Astrocyte (in vitro differentiated cells and primary cell): ENCODE measurements at regions not wholly inside any gene's neighbourhood (a gene's known extent, or its start where the extent isn't known, plus 50 kb on each side); places are given as distances from the start of the nearest gene placed in this dataset.

ENCODE experiments used
- DNase-seq: peaks from one replicate; pipeline ENCODE4 v3.0.0-alpha.2; 2010; ENCODE audit warnings: low read depth
- FAIRE-seq: peaks from 2 replicates; lab custom pipeline; 2011; peaks lifted over from hg19 to GRCh38; lab: Jason Lieb, UNC
- H2AFZ ChIP-seq: 2 replicates; pipeline ENCODE4 v1.6.0; 2012; ENCODE audit warnings: low read depth, low read length, inconsistent platforms
- H3K27ac ChIP-seq: 2 replicates; pipeline ENCODE4 v1.5.1; 2011; ENCODE audit warnings: low read depth, low read length, inconsistent platforms
- H3K27me3 ChIP-seq: 2 replicates; pipeline ENCODE4 v1.6.0; 2011; ENCODE audit warnings: low read length, inconsistent platforms; ENCODE audit not compliant: insufficient read depth
- H3K36me3 ChIP-seq: 2 replicates; pipeline ENCODE4 v1.5.1; 2011; ENCODE audit warnings: low read length, inconsistent platforms; ENCODE audit not compliant: insufficient read depth
- H3K4me1 ChIP-seq: 2 replicates; pipeline ENCODE4 v1.5.1; 2011; ENCODE audit warnings: low read length, inconsistent platforms; ENCODE audit not compliant: insufficient read depth
- H3K4me2 ChIP-seq: 2 replicates; pipeline ENCODE4 v1.6.0; 2012; ENCODE audit warnings: low read length, inconsistent platforms
- H3K4me3 ChIP-seq: 2 replicates; pipeline ENCODE4 v1.5.1; 2011; ENCODE audit warnings: low read depth, mild to moderate bottlenecking, low read length, inconsistent platforms; ENCODE audit not compliant: insufficient read depth
- H3K79me2 ChIP-seq: 2 replicates; pipeline ENCODE4 v1.6.0; 2012; ENCODE audit warnings: mild to moderate bottlenecking, low read length, inconsistent platforms; ENCODE audit not compliant: insufficient read depth
- H3K9ac ChIP-seq: 2 replicates; pipeline ENCODE4 v1.6.0; 2012; ENCODE audit warnings: mild to moderate bottlenecking, low read length, inconsistent platforms
- H3K9me3 ChIP-seq: 2 replicates; pipeline ENCODE4 v1.5.1; 2012; ENCODE audit warnings: low read depth, mild to moderate bottlenecking, low read length, inconsistent platforms; ENCODE audit not compliant: insufficient read depth
- H4K20me1 ChIP-seq: 2 replicates; pipeline ENCODE4 v1.6.0; 2012; ENCODE audit warnings: low read length, inconsistent platforms; ENCODE audit not compliant: insufficient read depth
- H3K27ac Mint-ChIP-seq: one replicate; pipeline ENCODE4 v1.8.0; 2021; ENCODE audit warnings: mild to moderate bottlenecking, mixed read lengths; ENCODE audit not compliant: unreplicated experiment
- H3K27me3 Mint-ChIP-seq: one replicate; pipeline ENCODE4 v1.8.0; 2021; ENCODE audit warnings: low read depth, mixed read lengths; ENCODE audit not compliant: unreplicated experiment
- H3K36me3 Mint-ChIP-seq: one replicate; pipeline ENCODE4 v1.8.0; 2021; ENCODE audit warnings: low read depth, mixed read lengths; ENCODE audit not compliant: unreplicated experiment
- H3K4me1 Mint-ChIP-seq: one replicate; pipeline ENCODE4 v1.8.0; 2021; ENCODE audit warnings: low read depth, mixed read lengths; ENCODE audit not compliant: unreplicated experiment
- H3K4me3 Mint-ChIP-seq: one replicate; pipeline ENCODE4 v1.8.0; 2021; ENCODE audit warnings: mild to moderate bottlenecking, moderate library complexity, mixed read lengths; ENCODE audit not compliant: unreplicated experiment
- H3K9me3 Mint-ChIP-seq: one replicate; pipeline ENCODE4 v1.8.0; 2021; ENCODE audit warnings: mild to moderate bottlenecking, mixed read lengths; ENCODE audit not compliant: unreplicated experiment
- EZH2 ChIP-seq: IDR thresholded peaks from 2 replicates; pipeline ENCODE4 v1.6.1; 2012; ENCODE audit warnings: mild to moderate bottlenecking, low read length, inconsistent platforms; ENCODE audit not compliant: insufficient read depth
- TF ChIP-seq, protein P1 (sequence below): IDR thresholded peaks from 2 replicates; pipeline ENCODE4 v1.5.1; 2011; ENCODE audit warnings: low read depth, mild to moderate bottlenecking, inconsistent platforms, low read length, moderate library complexity; ENCODE audit not compliant: insufficient read depth

DNA sequence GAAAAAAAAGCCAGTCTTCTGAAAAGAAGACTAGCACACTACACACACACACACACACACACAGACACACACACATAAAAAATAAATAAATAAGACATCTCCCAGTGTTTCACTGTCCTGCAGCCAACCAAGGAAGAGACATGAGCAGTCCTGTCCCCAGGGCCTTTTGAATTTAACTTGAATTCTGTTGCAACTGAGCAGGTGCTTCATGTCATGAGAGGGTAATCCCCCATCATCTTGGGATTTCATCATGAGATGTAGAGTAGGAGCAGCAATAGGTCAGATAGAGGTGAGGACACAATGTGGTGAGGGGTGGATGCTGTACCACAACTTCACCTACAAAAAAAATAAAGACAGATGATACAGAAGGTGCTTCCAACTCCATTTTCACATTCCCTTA, 682.2 kb upstream of the TSPY4 start:
- Mint-ChIP-seq H3K4me1 (no peaks in the 10 kb centered on the region), H3K4me3 (no peak overlapping the region), H3K36me3 (no peaks in the 10 kb centered on the region), H3K27me3 (no peaks in the 10 kb centered on the region), H3K27ac (no peak overlapping the region), H3K9me3 (no peaks in the 10 kb centered on the region)
- DNase-seq (no peak), FAIRE-seq (no peak)
- no peaks in the 10 kb centered on the region for H4K20me1 ChIP-seq
- H3K79me2 ChIP-seq = no peaks in the 10 kb centered on the region
- H3K36me3 ChIP-seq = no peaks in the 10 kb centered on the region
- no peak overlapping the region for H2AFZ ChIP-seq
- no peak overlapping the region for H3K27ac ChIP-seq
- no peak overlapping the region for H3K9ac ChIP-seq
- no peaks in the 10 kb centered on the region for H3K4me1 ChIP-seq
- H3K4me2 ChIP-seq = no peak overlapping the region
- TF ChIP-seq, protein P1, sequence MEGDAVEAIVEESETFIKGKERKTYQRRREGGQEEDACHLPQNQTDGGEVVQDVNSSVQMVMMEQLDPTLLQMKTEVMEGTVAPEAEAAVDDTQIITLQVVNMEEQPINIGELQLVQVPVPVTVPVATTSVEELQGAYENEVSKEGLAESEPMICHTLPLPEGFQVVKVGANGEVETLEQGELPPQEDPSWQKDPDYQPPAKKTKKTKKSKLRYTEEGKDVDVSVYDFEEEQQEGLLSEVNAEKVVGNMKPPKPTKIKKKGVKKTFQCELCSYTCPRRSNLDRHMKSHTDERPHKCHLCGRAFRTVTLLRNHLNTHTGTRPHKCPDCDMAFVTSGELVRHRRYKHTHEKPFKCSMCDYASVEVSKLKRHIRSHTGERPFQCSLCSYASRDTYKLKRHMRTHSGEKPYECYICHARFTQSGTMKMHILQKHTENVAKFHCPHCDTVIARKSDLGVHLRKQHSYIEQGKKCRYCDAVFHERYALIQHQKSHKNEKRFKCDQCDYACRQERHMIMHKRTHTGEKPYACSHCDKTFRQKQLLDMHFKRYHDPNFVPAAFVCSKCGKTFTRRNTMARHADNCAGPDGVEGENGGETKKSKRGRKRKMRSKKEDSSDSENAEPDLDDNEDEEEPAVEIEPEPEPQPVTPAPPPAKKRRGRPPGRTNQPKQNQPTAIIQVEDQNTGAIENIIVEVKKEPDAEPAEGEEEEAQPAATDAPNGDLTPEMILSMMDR = no peak
- no peak for TF ChIP-seq EZH2
- no peak overlapping the region for H3K4me3 ChIP-seq
- H3K27me3 ChIP-seq = no peaks in the 10 kb centered on the region
- H3K9me3 ChIP-seq = no peaks in the 10 kb centered on the region

DNA sequence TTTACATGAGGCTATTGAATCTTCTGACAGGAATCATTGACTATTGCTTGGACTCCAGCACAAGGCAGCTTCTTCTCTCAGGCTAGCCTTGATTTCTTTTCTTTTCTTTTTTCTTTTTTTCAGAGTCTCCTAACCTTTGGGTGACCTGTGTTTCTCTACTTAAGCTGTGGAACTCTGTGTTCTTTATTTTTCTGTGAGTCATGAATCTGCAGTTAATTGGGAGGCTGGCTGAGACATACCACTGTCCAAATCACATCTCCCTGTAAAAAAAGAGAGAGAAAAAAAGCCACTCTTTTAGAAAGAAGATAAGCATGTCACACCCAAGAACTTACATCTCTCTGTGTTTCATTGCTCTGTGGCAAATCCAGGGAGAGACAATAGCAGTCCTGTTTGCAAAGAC, 681.2 kb upstream of the TSPY4 start:
- Histone ChIP-seq H3K4me3 (no peak overlapping the region), H3K36me3 (no peaks in the 10 kb centered on the region), H3K4me1 (no peaks in the 10 kb centered on the region), H3K4me2 (no peak overlapping the region), H2AFZ (no peak overlapping the region), H4K20me1 (no peaks in the 10 kb centered on the region), H3K79me2 (no peaks in the 10 kb centered on the region), H3K27me3 (no peaks in the 10 kb centered on the region), H3K9me3 (no peaks in the 10 kb centered on the region), H3K27ac (no peak overlapping the region), H3K9ac (no peak overlapping the region)
- DNase-seq (no peak), FAIRE-seq (no peak)
- H3K27me3 Mint-ChIP-seq = no peaks in the 10 kb centered on the region
- H3K36me3 Mint-ChIP-seq = no peaks in the 10 kb centered on the region
- H3K4me3 Mint-ChIP-seq = no peak overlapping the region
- no peaks in the 10 kb centered on the region for H3K4me1 Mint-ChIP-seq
- no peaks in the 10 kb centered on the region for H3K9me3 Mint-ChIP-seq
- H3K27ac Mint-ChIP-seq = no peak overlapping the region
- no peak for TF ChIP-seq EZH2
- TF ChIP-seq, protein P1 = no peak

DNA sequence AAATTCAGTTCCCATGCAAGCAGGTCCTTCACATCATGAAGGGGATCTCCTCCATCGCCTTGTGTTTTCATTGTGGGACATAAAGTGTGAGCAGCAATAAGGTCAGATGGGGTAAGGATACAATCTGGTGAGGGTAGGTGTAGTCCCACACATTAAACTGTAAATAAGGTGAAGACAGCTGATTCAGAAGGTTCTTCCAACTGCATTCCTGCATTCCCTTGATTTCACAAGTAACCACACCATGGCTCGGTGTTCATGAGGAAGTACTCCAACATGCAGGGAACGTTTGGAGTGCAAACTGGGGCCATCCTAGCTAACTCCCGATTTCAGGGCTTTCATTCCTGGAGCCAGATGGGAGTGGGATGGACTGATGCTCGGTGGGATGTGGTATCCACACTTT, 680.7 kb upstream of the TSPY4 start:
- H3K36me3 Mint-ChIP-seq = no peaks in the 10 kb centered on the region
- Histone ChIP-seq H3K79me2 (no peaks in the 10 kb centered on the region), H3K9ac (no peak overlapping the region), H3K36me3 (no peaks in the 10 kb centered on the region), H3K4me1 (no peaks in the 10 kb centered on the region), H3K27me3 (no peaks in the 10 kb centered on the region), H3K27ac (no peak overlapping the region), H2AFZ (no peak overlapping the region), H3K4me2 (no peak overlapping the region), H3K4me3 (no peak overlapping the region), H4K20me1 (no peaks in the 10 kb centered on the region), H3K9me3 (no peaks in the 10 kb centered on the region)
- no peak overlapping the region for H3K27ac Mint-ChIP-seq
- H3K9me3 Mint-ChIP-seq = no peaks in the 10 kb centered on the region
- no peak overlapping the region for H3K4me3 Mint-ChIP-seq
- DNase-seq (no peak), FAIRE-seq (no peak)
- H3K27me3 Mint-ChIP-seq = no peaks in the 10 kb centered on the region
- no peaks in the 10 kb centered on the region for H3K4me1 Mint-ChIP-seq
- TF ChIP-seq, protein P1 = no peak
- no peak for TF ChIP-seq EZH2
